ENCODE measurements at regions not wholly inside any gene's neighbourhood (a gene's known extent, or its start where the extent isn't known, plus 50 kb on each side); places are given as distances from the start of the nearest gene placed in this dataset.

DNA sequence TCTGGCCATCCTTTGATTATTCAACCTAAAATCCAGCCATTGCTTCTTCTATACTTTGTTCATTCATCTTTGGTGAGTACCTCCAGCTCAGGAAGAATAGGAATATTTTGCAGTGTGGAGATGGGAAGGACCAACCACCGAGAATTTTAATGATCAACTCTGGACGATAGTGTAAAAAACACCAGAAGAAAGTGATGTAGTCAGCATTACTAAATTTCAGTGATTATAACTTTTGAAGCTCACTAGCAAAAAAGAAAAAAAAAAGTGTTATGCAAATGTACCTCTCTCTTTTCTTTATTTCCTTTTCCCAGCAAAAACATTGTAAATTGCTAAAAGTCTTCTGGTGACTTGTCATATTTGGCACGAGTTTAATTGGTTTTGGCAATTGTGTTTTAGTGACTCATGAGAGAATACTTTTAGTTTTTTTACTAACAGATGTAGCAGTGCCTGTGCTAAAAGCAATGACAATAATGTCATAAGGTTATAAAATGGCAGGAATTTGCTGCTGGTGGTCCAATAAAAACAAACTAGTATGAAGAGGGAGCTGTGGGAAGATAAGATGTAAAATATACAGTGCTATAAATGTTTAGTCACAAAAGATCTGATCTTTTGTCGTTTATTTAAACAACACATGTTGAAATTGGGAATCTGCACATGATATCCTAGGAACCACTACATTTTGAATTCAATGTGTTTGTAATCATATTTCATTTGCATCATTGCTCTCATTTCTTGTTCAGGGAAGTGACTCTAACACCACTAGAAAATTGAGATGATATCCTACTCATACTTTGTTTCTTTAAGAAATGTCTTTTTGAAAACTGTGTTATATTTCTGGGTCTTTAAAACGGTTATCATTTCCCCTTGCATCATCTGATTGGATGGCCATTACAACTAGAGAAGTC lies 81.3 kb upstream of the ERCC6L2 start:
- no peaks in the 10 kb centered on the region for H3K9me3 ChIP-seq (ENCODE audit: control insufficient read depth in 2 of 2, insufficient read depth in 1 of 2, low read depth in 1 of 2, low read length in 1 of 2)
- no peaks in the 10 kb centered on the region for H3K36me3 ChIP-seq (ENCODE audit: control insufficient read depth in 3 of 3, insufficient read depth in 2 of 3, low read depth in 1 of 3, low read length in 3 of 3)
- no peak overlapping the region for H3K4me3 ChIP-seq (ENCODE audit: low read depth in 1 of 3, low read length in 3 of 3)
- no peak overlapping the region for H3K27ac ChIP-seq (ENCODE audit: low read depth in 1 of 3, low read length in 2 of 3)
- FAIRE-seq (no peak), DNase-seq (no peak)
- WGBS, 3 donors: 56 to 66% (median 65%) methylated on average over 5 of the region's 5 CpGs
- H3K4me1 ChIP-seq (ENCODE audit: control insufficient read depth in 3 of 3, insufficient read depth in 2 of 3, low read depth in 1 of 3, low read length in 2 of 3): no peaks in the 10 kb centered on the region
- no peaks in the 10 kb centered on the region for H3K27me3 ChIP-seq (ENCODE audit: control insufficient read depth in 3 of 3, insufficient read depth in 3 of 3, low read length in 3 of 3)

DNA sequence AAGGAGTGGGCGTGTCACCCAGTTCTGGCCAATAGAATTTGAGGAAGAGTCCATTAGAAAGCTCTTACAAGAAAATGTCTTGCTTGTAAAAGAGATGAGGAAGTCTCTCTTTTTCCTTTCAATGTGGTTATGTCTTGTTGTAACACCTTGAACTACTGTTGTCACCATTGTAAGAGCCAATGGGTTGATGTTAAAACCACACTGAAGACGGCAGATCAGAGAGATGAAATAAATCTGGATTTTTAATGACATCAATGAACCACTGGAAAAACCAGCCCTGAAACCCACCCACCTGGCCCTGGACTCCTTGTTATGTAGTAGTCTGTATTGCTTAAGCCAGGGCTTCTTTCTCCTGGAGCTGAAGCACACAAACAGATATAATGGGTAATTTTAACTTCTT lies 83.8 kb upstream of the ERCC6L2 start:
- WGBS, 3 donors: 83 to 86% (median 85%) methylated on average over 2 of the region's 2 CpGs
- DNase-seq (no peak), FAIRE-seq (no peak)
- Histone ChIP-seq H3K27ac (ENCODE audit: low read depth in 1 of 3, low read length in 2 of 3) (no peak overlapping the region), H3K27me3 (ENCODE audit: control insufficient read depth in 3 of 3, insufficient read depth in 3 of 3, low read length in 3 of 3) (no peaks in the 10 kb centered on the region), H3K4me1 (ENCODE audit: control insufficient read depth in 3 of 3, insufficient read depth in 2 of 3, low read depth in 1 of 3, low read length in 2 of 3) (no peaks in the 10 kb centered on the region), H3K36me3 (ENCODE audit: control insufficient read depth in 3 of 3, insufficient read depth in 2 of 3, low read depth in 1 of 3, low read length in 3 of 3) (no peaks in the 10 kb centered on the region), H3K9me3 (ENCODE audit: control insufficient read depth in 2 of 2, insufficient read depth in 1 of 2, low read depth in 1 of 2, low read length in 1 of 2) (no peaks in the 10 kb centered on the region), H3K4me3 (ENCODE audit: low read depth in 1 of 3, low read length in 3 of 3) (no peak overlapping the region)

DNA sequence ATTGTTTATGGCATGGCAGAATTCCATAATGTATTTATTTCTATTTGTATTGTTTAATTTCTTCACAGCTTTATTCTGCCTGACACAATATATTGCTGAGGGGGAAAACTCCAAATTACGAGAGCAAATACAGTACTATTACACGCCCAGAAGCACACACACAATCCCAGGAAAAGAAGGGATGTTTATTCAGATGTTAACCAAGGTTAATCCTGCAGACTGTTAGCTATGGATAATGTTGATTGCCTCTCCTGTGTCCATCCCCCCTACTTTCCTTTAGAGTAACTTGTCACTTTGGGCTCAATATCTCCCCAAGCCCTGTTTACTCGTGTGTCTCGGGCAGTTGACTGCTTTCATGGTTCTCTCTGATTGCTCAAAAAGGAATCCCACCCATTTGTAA lies 84.2 kb upstream of the ERCC6L2 start:
- Histone ChIP-seq H3K27me3 (ENCODE audit: control insufficient read depth in 3 of 3, insufficient read depth in 3 of 3, low read length in 3 of 3) (no peaks in the 10 kb centered on the region), H3K4me3 (ENCODE audit: low read depth in 1 of 3, low read length in 3 of 3) (no peak overlapping the region), H3K4me1 (ENCODE audit: control insufficient read depth in 3 of 3, insufficient read depth in 2 of 3, low read depth in 1 of 3, low read length in 2 of 3) (no peaks in the 10 kb centered on the region), H3K27ac (ENCODE audit: low read depth in 1 of 3, low read length in 2 of 3) (no peak overlapping the region), H3K9me3 (ENCODE audit: control insufficient read depth in 2 of 2, insufficient read depth in 1 of 2, low read depth in 1 of 2, low read length in 1 of 2) (no peaks in the 10 kb centered on the region), H3K36me3 (ENCODE audit: control insufficient read depth in 3 of 3, insufficient read depth in 2 of 3, low read depth in 1 of 3, low read length in 3 of 3) (no peaks in the 10 kb centered on the region)
- no peak for DNase-seq
- WGBS, 3 donors: 80 to 83% (median 82%) methylated on average over 4 of the region's 4 CpGs
- FAIRE-seq: no peak

DNA sequence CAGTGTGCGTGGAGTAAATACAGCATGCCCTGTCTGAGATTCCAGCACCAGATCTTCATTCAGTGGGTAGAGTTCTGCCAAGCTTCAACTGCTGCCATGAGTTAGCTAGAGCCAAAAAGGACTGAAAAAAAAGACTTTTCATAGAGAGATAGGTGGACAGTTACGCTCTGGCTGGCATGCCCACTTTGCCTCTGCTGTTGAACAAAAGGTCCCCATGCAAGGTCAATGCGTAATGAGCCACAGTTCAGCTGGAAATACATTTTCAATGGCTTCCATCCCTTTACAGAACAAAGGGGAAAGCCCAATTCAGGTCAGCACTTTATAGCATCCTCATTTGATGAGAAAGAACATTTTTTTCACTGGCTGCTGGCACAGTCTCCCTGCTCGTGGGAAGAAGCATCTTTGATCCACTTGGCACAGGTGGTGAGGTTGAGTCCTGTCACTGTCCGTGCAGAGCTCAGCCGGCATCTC lies 86.9 kb upstream of the ERCC6L2 start:
- Histone ChIP-seq H3K36me3 (ENCODE audit: control insufficient read depth in 3 of 3, insufficient read depth in 2 of 3, low read depth in 1 of 3, low read length in 3 of 3) (no peaks in the 10 kb centered on the region), H3K27me3 (ENCODE audit: control insufficient read depth in 3 of 3, insufficient read depth in 3 of 3, low read length in 3 of 3) (peaks cover 0 to 2% (median 0%) of the 10 kb centered on the region in 3 donors), H3K4me3 (ENCODE audit: low read depth in 1 of 3, low read length in 3 of 3) (no peak overlapping the region), H3K4me1 (ENCODE audit: control insufficient read depth in 3 of 3, insufficient read depth in 2 of 3, low read depth in 1 of 3, low read length in 2 of 3) (no peaks in the 10 kb centered on the region), H3K9me3 (ENCODE audit: control insufficient read depth in 2 of 2, insufficient read depth in 1 of 2, low read depth in 1 of 2, low read length in 1 of 2) (no peaks in the 10 kb centered on the region), H3K27ac (ENCODE audit: low read depth in 1 of 3, low read length in 2 of 3) (no peak overlapping the region)
- DNase-seq (no peak), FAIRE-seq (no peak)
- WGBS, 3 donors: 71 to 81% (median 80%) methylated on average over 6 of the region's 6 CpGs

DNA sequence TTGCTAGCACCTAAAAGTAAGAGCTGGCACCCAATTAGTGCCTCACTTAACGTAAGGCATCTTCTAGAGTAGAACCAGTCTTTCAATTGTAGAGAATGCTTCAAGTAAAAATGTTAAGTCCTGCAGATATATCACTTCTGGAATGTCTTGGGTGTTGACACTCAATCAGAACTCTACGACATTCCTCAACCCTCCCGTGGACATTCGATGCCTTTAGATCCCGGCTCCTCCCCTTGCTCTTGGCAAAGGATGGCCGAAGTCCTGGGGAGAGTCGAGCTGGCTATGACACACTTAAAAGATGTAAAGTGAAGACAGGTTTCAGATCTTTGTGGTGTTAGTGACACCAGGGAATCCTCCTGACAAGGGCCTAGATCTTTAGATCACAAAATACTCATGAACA lies 87.5 kb upstream of the ERCC6L2 start:
- 70 to 81% (median 77%) methylated on average over 7 of the region's 7 CpGs for WGBS, 3 donors
- Histone ChIP-seq H3K27ac (ENCODE audit: low read depth in 1 of 3, low read length in 2 of 3) (no peak overlapping the region), H3K27me3 (ENCODE audit: control insufficient read depth in 3 of 3, insufficient read depth in 3 of 3, low read length in 3 of 3) (peaks cover 0 to 2% (median 0%) of the 10 kb centered on the region in 3 donors), H3K4me3 (ENCODE audit: low read depth in 1 of 3, low read length in 3 of 3) (no peak overlapping the region), H3K4me1 (ENCODE audit: control insufficient read depth in 3 of 3, insufficient read depth in 2 of 3, low read depth in 1 of 3, low read length in 2 of 3) (no peaks in the 10 kb centered on the region), H3K9me3 (ENCODE audit: control insufficient read depth in 2 of 2, insufficient read depth in 1 of 2, low read depth in 1 of 2, low read length in 1 of 2) (no peaks in the 10 kb centered on the region), H3K36me3 (ENCODE audit: control insufficient read depth in 3 of 3, insufficient read depth in 2 of 3, low read depth in 1 of 3, low read length in 3 of 3) (no peaks in the 10 kb centered on the region)
- DNase-seq (no peak), FAIRE-seq (no peak)

DNA sequence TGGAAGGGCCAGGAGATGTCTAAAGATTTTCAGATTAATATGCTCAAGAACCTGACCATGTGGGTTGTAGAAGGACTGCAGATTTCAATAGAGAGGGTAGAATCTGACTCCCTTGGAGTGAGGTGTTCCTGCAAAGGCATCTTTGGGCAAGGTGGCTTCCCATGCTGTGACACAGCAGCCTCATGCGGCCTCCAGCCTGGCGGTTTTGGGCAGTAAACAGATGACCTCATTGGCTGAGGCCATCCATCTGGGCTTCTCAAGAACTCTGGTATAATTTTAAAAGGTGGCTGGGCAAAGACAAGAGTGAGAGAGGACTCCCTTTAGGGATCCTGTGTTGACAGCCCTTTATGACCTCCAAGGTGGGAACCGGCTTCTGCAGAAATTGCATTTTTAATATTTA lies 90.3 kb upstream of the ERCC6L2 start:
- Histone ChIP-seq H3K27ac (ENCODE audit: low read depth in 1 of 3, low read length in 2 of 3) (no peak overlapping the region), H3K4me1 (ENCODE audit: control insufficient read depth in 3 of 3, insufficient read depth in 2 of 3, low read depth in 1 of 3, low read length in 2 of 3) (no peaks in the 10 kb centered on the region), H3K9me3 (ENCODE audit: control insufficient read depth in 2 of 2, insufficient read depth in 1 of 2, low read depth in 1 of 2, low read length in 1 of 2) (no peaks in the 10 kb centered on the region), H3K36me3 (ENCODE audit: control insufficient read depth in 3 of 3, insufficient read depth in 2 of 3, low read depth in 1 of 3, low read length in 3 of 3) (no peaks in the 10 kb centered on the region), H3K4me3 (ENCODE audit: low read depth in 1 of 3, low read length in 3 of 3) (no peak overlapping the region), H3K27me3 (ENCODE audit: control insufficient read depth in 3 of 3, insufficient read depth in 3 of 3, low read length in 3 of 3) (peaks cover 0 to 2% (median 0%) of the 10 kb centered on the region in 3 donors)
- DNase-seq (no peak), FAIRE-seq (no peak)
- WGBS, 3 donors: 91 to 98% (median 93%) methylated on average over 3 of the region's 3 CpGs

DNA sequence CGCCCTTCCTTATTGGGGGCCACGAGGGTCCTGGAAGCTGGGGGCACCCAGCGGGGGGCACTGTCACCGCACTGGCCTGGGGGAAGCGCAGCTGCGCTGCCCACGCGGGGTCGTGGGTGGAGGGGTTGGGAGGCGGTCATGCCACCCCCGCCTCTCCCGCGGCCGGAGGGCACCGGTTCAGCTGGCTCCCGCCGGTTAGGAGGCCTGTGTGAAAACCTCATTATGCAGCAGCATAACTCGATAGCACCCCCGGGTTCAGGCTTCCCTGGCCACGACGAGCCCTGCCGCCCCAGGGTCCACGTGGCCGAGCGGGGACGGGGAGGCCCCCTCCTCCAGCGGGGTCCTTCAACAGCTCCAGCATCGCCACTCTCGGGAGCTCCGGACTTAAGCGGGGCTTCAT lies 91.2 kb upstream of the ERCC6L2 start:
- no peaks in the 10 kb centered on the region for H3K36me3 ChIP-seq (ENCODE audit: control insufficient read depth in 3 of 3, insufficient read depth in 2 of 3, low read depth in 1 of 3, low read length in 3 of 3)
- H3K27me3 ChIP-seq (ENCODE audit: control insufficient read depth in 3 of 3, insufficient read depth in 3 of 3, low read length in 3 of 3): peaks cover 0 to 2% (median 0%) of the 10 kb centered on the region in 3 donors
- H3K27ac ChIP-seq (ENCODE audit: low read depth in 1 of 3, low read length in 2 of 3): no peak overlapping the region
- H3K4me1 ChIP-seq (ENCODE audit: control insufficient read depth in 3 of 3, insufficient read depth in 2 of 3, low read depth in 1 of 3, low read length in 2 of 3): no peaks in the 10 kb centered on the region
- no peaks in the 10 kb centered on the region for H3K9me3 ChIP-seq (ENCODE audit: control insufficient read depth in 2 of 2, insufficient read depth in 1 of 2, low read depth in 1 of 2, low read length in 1 of 2)
- no peak overlapping the region for H3K4me3 ChIP-seq (ENCODE audit: low read depth in 1 of 3, low read length in 3 of 3)
- DNase-seq (no peak), FAIRE-seq (no peak)
- WGBS, 3 donors: 93 to 96% (median 93%) methylated on average over 24 to 31 of the region's 31 CpGs

DNA sequence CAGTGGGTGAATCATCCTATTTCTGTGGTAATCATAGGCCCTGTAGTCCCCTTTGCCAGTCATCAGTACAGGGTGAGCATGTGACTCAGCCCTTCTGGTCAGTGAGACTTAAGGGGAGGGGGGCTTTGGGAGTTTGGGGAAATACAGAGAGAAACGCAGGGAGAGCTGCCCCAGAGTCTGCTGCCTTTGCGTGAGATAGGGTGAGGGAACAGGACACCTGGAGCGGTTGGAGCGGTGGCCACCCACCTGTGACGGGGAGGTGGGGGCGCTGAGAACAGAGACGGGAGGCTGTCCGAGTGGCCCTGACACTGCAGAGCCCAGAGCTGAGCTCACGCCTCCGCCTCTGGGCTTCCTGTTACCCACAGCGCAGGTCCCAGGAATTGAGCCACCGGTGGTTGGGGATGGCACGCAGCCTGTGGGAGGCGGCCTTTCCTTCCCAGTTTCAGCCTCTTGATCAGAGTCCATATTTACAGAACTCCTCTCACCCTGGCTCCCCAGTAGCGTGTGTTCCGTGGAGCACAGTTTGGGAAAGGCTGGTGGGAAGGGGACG lies 92.0 kb upstream of the ERCC6L2 start:
- FAIRE-seq (no peak), DNase-seq (no peak)
- 80 to 92% (median 81%) methylated on average over 17 of the region's 17 CpGs for WGBS, 3 donors
- no peaks in the 10 kb centered on the region for H3K36me3 ChIP-seq (ENCODE audit: control insufficient read depth in 3 of 3, insufficient read depth in 2 of 3, low read depth in 1 of 3, low read length in 3 of 3)
- H3K27me3 ChIP-seq (ENCODE audit: control insufficient read depth in 3 of 3, insufficient read depth in 3 of 3, low read length in 3 of 3): peaks cover 0 to 2% (median 0%) of the 10 kb centered on the region in 3 donors
- H3K9me3 ChIP-seq (ENCODE audit: control insufficient read depth in 2 of 2, insufficient read depth in 1 of 2, low read depth in 1 of 2, low read length in 1 of 2): no peaks in the 10 kb centered on the region
- no peak overlapping the region for H3K27ac ChIP-seq (ENCODE audit: low read depth in 1 of 3, low read length in 2 of 3)
- H3K4me1 ChIP-seq (ENCODE audit: control insufficient read depth in 3 of 3, insufficient read depth in 2 of 3, low read depth in 1 of 3, low read length in 2 of 3): no peaks in the 10 kb centered on the region
- H3K4me3 ChIP-seq (ENCODE audit: low read depth in 1 of 3, low read length in 3 of 3): no peak overlapping the region

Measured in small intestine (tissue), 7 donors.